ENCODE measurements at regions not wholly inside any gene's neighbourhood (a gene's known extent, or its start where the extent isn't known, plus 50 kb on each side); places are given as distances from the start of the nearest gene placed in this dataset.

- TF ChIP-seq CTCF (IDR thresholded peaks at IDR 0.05) (no peak), POLR2A (IDR thresholded peaks at IDR 0.05) (no peak), EP300 (IDR thresholded peaks at IDR 0.05) (no peak)
Measured at GRCh38 chr11:19460718-19461405, 220.1 kb upstream of the E2F8 start.
